ENCODE measurements at regions not wholly inside any gene's neighbourhood (a gene's known extent, or its start where the extent isn't known, plus 50 kb on each side); places are given as distances from the start of the nearest gene placed in this dataset.
"Not testable (repeated sequence)": the region's sequence is repeated elsewhere in the genome, so short reads cannot be mapped to it uniquely, and the experiment has no call there.

GRCh38 chr20:33936656-33937055 lies 57.1 kb upstream of the RALY start:
- Histone ChIP-seq H3K4me3 (replicated peaks in 1 of 3; ENCODE audit: insufficient read depth in 1 of 3, low read depth in 2 of 3, low read length in 3 of 3) (no peak overlapping the region), H3K36me3 (replicated peaks in 1 of 2; ENCODE audit: control insufficient read depth in 1 of 2, insufficient read depth in 2 of 2, low read length in 2 of 2) (no peaks in the 10 kb centered on the region), H3K4me1 (ENCODE audit: insufficient read depth, low read length) (peaks cover 20% of the 10 kb centered on the region), H4K20me1 (ENCODE audit: insufficient read depth, low read length) (no peaks in the 10 kb centered on the region), H3K79me2 (ENCODE audit: insufficient read depth, low read length) (no peaks in the 10 kb centered on the region), H2AFZ (ENCODE audit: low read length) (no peak overlapping the region), H3K27ac (ENCODE audit: extremely low read length, insufficient read depth, low read length) (no peak overlapping the region), H3K9ac (ENCODE audit: insufficient read depth, low read depth, low read length) (no peak overlapping the region), H3K9me3 (ENCODE audit: low read length) (no peaks in the 10 kb centered on the region), H3K27me3 (ENCODE audit: control insufficient read depth in 1 of 2, insufficient read depth in 2 of 2, low read length in 2 of 2) (peaks cover 2 to 3% of the 10 kb centered on the region in 2 experiments; a peak in 1 of 5 replicates), H3K4me2 (ENCODE audit: low read depth, low read length) (no peak overlapping the region)
- in situ Hi-C loops (cut with HindIII; ENCODE audit: extremely low pct_ligation_motif_present, low pct_unique_long_range_greater_than_20kb), result loop anchor here (5.0 kb wide), 1 partner anchor 86 kb away; no protein-coding TSS in a partner anchor
- WGBS (ENCODE audit: low lambda C conversion rate), result 30% methylated on average over 5 of the region's 5 CpGs
- POLR2A ChIA-PET, result interaction anchor here (1.1 kb wide), 1 partner anchor 176 kb away, joined by 3 read pairs; the partner anchor contains the start of gene EIF2S2
- intact Hi-C loops (cut with micrococcal nuclease; ENCODE audit: unreplicated experiment), result no loop called here
- TF ChIP-seq KDM1A (CRISPR knock-in tag; IDR thresholded peaks at IDR 0.05), result no peak
- no peak for TF ChIP-seq KLF9 (CRISPR knock-in tag; IDR thresholded peaks at IDR 0.05; ENCODE audit: low read depth)
- no peak for TF ChIP-seq SP5 (CRISPR knock-in tag; IDR thresholded peaks at IDR 0.05; ENCODE audit: borderline replicate concordance, low read depth)
- CTCF ChIA-PET (ENCODE audit: low intra/inter-chr PET ratio, low total read pairs), result interaction anchor here (8.2 kb wide), 1 partner anchor 133 kb away, joined by 100 read pairs; no protein-coding TSS in a partner anchor
- BruUV-seq (replicated peaks), result no TSS peak
- ATAC-seq (no peak), FAIRE-seq (no peak), DNase-seq (ENCODE audit: low spot score) (no peak)

- TF ChIP-seq CEBPG (CRISPR knock-in tag; IDR thresholded peaks at IDR 0.05), result peak; percentile 79
- peak; percentile 90 for TF ChIP-seq CEBPB (IDR thresholded peaks at IDR 0.05; ENCODE audit: borderline replicate concordance, low read depth, low read length)
- H3K4me1 ChIP-seq (ENCODE audit: insufficient read depth, low read length), result peaks cover 12% of the 10 kb centered on the region
- H3K4me3 ChIP-seq (replicated peaks in 1 of 3; ENCODE audit: insufficient read depth in 1 of 3, low read depth in 2 of 3, low read length in 3 of 3); H3K4me2 ChIP-seq (ENCODE audit: low read depth, low read length); DNase-seq (ENCODE audit: low spot score); H3K9me3 ChIP-seq (ENCODE audit: low read length); H3K79me2 ChIP-seq (ENCODE audit: insufficient read depth, low read length); H3K9ac ChIP-seq (ENCODE audit: insufficient read depth, low read depth, low read length); ATAC-seq; CTCF ChIA-PET (ENCODE audit: low intra/inter-chr PET ratio, low total read pairs); BruUV-seq (replicated peaks); H3K36me3 ChIP-seq (replicated peaks in 1 of 2; ENCODE audit: control insufficient read depth in 1 of 2, insufficient read depth in 2 of 2, low read length in 2 of 2); H4K20me1 ChIP-seq (ENCODE audit: insufficient read depth, low read length); FAIRE-seq; intact Hi-C loops (cut with micrococcal nuclease; ENCODE audit: unreplicated experiment); H3K27me3 ChIP-seq (ENCODE audit: control insufficient read depth in 1 of 2, insufficient read depth in 2 of 2, low read length in 2 of 2); H2AFZ ChIP-seq (ENCODE audit: low read length); H3K27ac ChIP-seq (ENCODE audit: extremely low read length, insufficient read depth, low read length): not testable (repeated sequence)
- in situ Hi-C loops (cut with HindIII; ENCODE audit: extremely low pct_ligation_motif_present, low pct_unique_long_range_greater_than_20kb), result loop anchor here (5.0 kb wide), 1 partner anchor 83 kb away; no protein-coding TSS in a partner anchor
- POLR2A ChIA-PET, result interaction anchor here (0.9 to 2.8 kb wide), 3 partner anchors 54 to 173 kb away, joined by 3 to 13 read pairs (median 3); partner anchors contain the start of genes EIF2S2 and RALY
- WGBS (ENCODE audit: low lambda C conversion rate), result 15% methylated on average over 5 of the region's 5 CpGs
Measured at GRCh38 chr20:33939031-33939430, 54.7 kb upstream of the RALY start.
